ENCODE measurements at regions not wholly inside any gene's neighbourhood (a gene's known extent, or its start where the extent isn't known, plus 50 kb on each side); places are given as distances from the start of the nearest gene placed in this dataset.
A peak's percentile ranks its signal among the peaks of the same experiment; 100 is the strongest.
"Not testable (repeated sequence)": the region's sequence is repeated elsewhere in the genome, so short reads cannot be mapped to it uniquely, and the experiment has no call there.

GRCh38 chr6:74318738-74319137 is 622.7 kb downstream of the CD109 start:
- DNase-seq (ENCODE audit: low spot score) (no peak), ATAC-seq (no peak)
- intact Hi-C loops (cut with DNase I) = no loop called here

GRCh38 chr6:74312081-74312480 is 616.1 kb downstream of the CD109 start:
- intact Hi-C loops (cut with DNase I) = no loop called here
- DNase-seq (ENCODE audit: low spot score) = no peak
- no peak for ATAC-seq

GRCh38 chr6:74311431-74311830 is 615.4 kb downstream of the CD109 start:
- intact Hi-C loops (cut with DNase I) = no loop called here
- ATAC-seq = no peak
- DNase-seq (ENCODE audit: low spot score) = no peak

GRCh38 chr6:74289884-74290283 is 593.9 kb downstream of the CD109 start:
- intact Hi-C loops (cut with DNase I) = no loop called here
- DNase-seq (ENCODE audit: low spot score) = no peak
- no peak for ATAC-seq

GRCh38 chr6:74287932-74288331 is 591.9 kb downstream of the CD109 start:
- intact Hi-C loops (cut with DNase I) = no loop called here
- DNase-seq (ENCODE audit: low spot score) (no peak), ATAC-seq (peak; percentile 39)

GRCh38 chr6:74287441-74287840 is 591.4 kb downstream of the CD109 start:
- ATAC-seq = no peak
- intact Hi-C loops (cut with DNase I) = no loop called here
- DNase-seq (ENCODE audit: low spot score) = no peak

- intact Hi-C loops (cut with DNase I) = no loop called here
- DNase-seq (ENCODE audit: low spot score) (no peak), ATAC-seq (no peak)
Measured at GRCh38 chr6:74284284-74284683, 588.3 kb downstream of the CD109 start.

GRCh38 chr6:74283532-74283931 is 587.5 kb downstream of the CD109 start:
- intact Hi-C loops (cut with DNase I) = no loop called here
- ATAC-seq (no peak), DNase-seq (ENCODE audit: low spot score) (no peak)

GRCh38 chr6:74282143-74282689 is 586.2 kb downstream of the CD109 start:
- DNase-seq (ENCODE audit: low spot score) (no peak), ATAC-seq (no peak)
- intact Hi-C loops (cut with DNase I) = no loop called here

- ATAC-seq = peak; percentile 71
Measured at GRCh38 chr6:74280130-74280692, 584.2 kb downstream of the CD109 start.

GRCh38 chr6:74277777-74278186 is 581.8 kb downstream of the CD109 start:
- ATAC-seq (no peak), DNase-seq (ENCODE audit: low spot score) (no peak)
- intact Hi-C loops (cut with DNase I) = no loop called here

More at GRCh38 chr6:74280130-74280692, 584.2 kb downstream of the CD109 start:
- DNase-seq (ENCODE audit: low spot score) = no peak
- intact Hi-C loops (cut with DNase I) = no loop called here

- intact Hi-C loops (cut with DNase I) = no loop called here
- no peak for ATAC-seq
Measured at GRCh38 chr6:74273541-74273940, 577.5 kb downstream of the CD109 start.

GRCh38 chr6:74269600-74269858 is 573.5 kb downstream of the CD109 start:
- intact Hi-C loops (cut with DNase I) = no loop called here
- DNase-seq (ENCODE audit: low spot score) (no peak), ATAC-seq (no peak)

More at GRCh38 chr6:74273541-74273940, 577.5 kb downstream of the CD109 start:
- no peak for DNase-seq (ENCODE audit: low spot score)

GRCh38 chr6:74268815-74269599 is 573.0 kb downstream of the CD109 start:
- intact Hi-C loops (cut with DNase I) = no loop called here
- ATAC-seq (no peak), DNase-seq (ENCODE audit: low spot score) (no peak)

- DNase-seq (ENCODE audit: low spot score) (no peak), ATAC-seq (no peak)
- intact Hi-C loops (cut with DNase I) = no loop called here
Measured at GRCh38 chr6:74259981-74260380, 564.0 kb downstream of the CD109 start.

GRCh38 chr6:74256781-74257180 is 560.8 kb downstream of the CD109 start:
- DNase-seq (ENCODE audit: low spot score) (no peak), ATAC-seq (no peak)
- intact Hi-C loops (cut with DNase I) = no loop called here

GRCh38 chr6:74256381-74256780 is 560.4 kb downstream of the CD109 start:
- no peak for DNase-seq (ENCODE audit: low spot score)

GRCh38 chr6:74255007-74255406 is 559.0 kb downstream of the CD109 start:
- ATAC-seq; intact Hi-C loops (cut with DNase I); DNase-seq (ENCODE audit: low spot score): not testable (repeated sequence)

More at GRCh38 chr6:74256381-74256780, 560.4 kb downstream of the CD109 start:
- no peak for ATAC-seq
- intact Hi-C loops (cut with DNase I) = no loop called here

GRCh38 chr6:74254147-74254546 is 558.1 kb downstream of the CD109 start:
- intact Hi-C loops (cut with DNase I); ATAC-seq; DNase-seq (ENCODE audit: low spot score): not testable (repeated sequence)

- intact Hi-C loops (cut with DNase I) = no loop called here
- DNase-seq (ENCODE audit: low spot score) = no peak
- ATAC-seq = no peak
Measured at GRCh38 chr6:74253261-74253660, 557.3 kb downstream of the CD109 start.

Data from sciatic nerve (tissue), 2 donors.